Right lobe of liver (tissue), 4 donors: ENCODE measurements at regions not wholly inside any gene's neighbourhood (a gene's known extent, or its start where the extent isn't known, plus 50 kb on each side); places are given as distances from the start of the nearest gene placed in this dataset.

ENCODE experiments used
- CTCF ChIP-seq, 4 donors: fragments of 200-600 bp in 3 of 4; fragments of 450-650 bp in 1 of 4; IDR thresholded peaks; one replicate each; pipeline versions ENCODE4 v1.5.1 to v1.8.0; 2016 to 2022; ENCODE audit warnings: antibody characterized with exemption in 4 of 4, mild to moderate bottlenecking in 2 of 4
- POLR2A ChIP-seq: fragments of 450-650 bp; IDR thresholded peaks from one replicate; pipeline ENCODE4 v1.6.1; 2017; ENCODE audit warnings: antibody characterized with exemption, mild to moderate bottlenecking
- donor health status: DM: no; HTN: no; CAD: no.
- donor health status: DM: no; HTN: no; CAD: no.
- donor health status: DM: no; HTN: yes; CAD: no.

DNA sequence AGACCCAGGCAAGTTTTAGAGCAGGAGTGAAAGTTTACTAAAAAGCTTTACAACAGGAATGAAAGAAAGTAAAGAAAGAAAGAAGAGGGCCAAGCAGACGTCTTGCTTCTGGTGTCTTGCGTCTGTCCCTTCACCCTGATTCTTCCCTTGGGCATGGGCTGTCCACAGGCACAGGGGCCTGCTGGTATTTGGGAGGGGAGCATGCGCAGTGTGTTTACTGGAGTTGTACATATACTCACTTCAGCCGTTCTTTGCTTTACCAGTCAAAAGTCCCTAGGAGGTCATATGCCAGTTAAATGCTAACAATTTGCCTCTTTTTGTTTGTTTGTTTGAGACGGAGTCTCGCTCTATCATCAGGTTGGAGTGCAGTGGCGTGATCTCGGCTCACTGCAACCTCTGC, 875.9 kb downstream of the REEP3 start:
- TF ChIP-seq POLR2A (no peak), CTCF (IDR thresholded peaks at IDR 0.05) (no peak)
